HepG2 (cell line): ENCODE measurements at regions not wholly inside any gene's neighbourhood (a gene's known extent, or its start where the extent isn't known, plus 50 kb on each side); places are given as distances from the start of the nearest gene placed in this dataset.

Source experiments
- ATAC-seq: fragments of 200-7000 bp; cut with Tn5 transposase; 3 replicates; pipeline ENCODE4 v1.9.1; 2020; ENCODE audit warnings: mild to moderate bottlenecking, moderate library complexity
- BruUV-seq: library from RNA; stranded (reverse); fragments of 400-500 nt; replicated peaks from 2 replicates; lab custom pipeline; 2021; lab: Mats Ljungman, UMichigan
- CTCF ChIA-PET: fragments of 300-600 bp; formaldehyde crosslinking; extraction: SDS; loops from one replicate; lab custom pipeline; 2021; ENCODE audit warnings: low total read pairs, inconsistent platforms, low intra/inter-chr PET ratio; lab: Yijun Ruan, JAX
- POLR2A ChIA-PET: fragments of 350-600 bp; sonication (Branson Sonifier 250); formaldehyde crosslinking; loops from one replicate; lab custom pipeline; 2020; ENCODE audit warnings: antibody characterized with exemption, inconsistent platforms; lab: Yijun Ruan, JAX
- DNase-seq: peaks from one replicate; pipeline ENCODE4 v3.0.0-alpha.2; 2015; ENCODE audit warnings: low spot score
- FAIRE-seq: peaks from 3 replicates; lab custom pipeline; 2011; peaks lifted over from hg19 to GRCh38; lab: Jason Lieb, UNC
- H2AFZ ChIP-seq: one replicate; pipeline ENCODE4 v1.6.1; 2011; ENCODE audit warnings: low read length, inconsistent platforms
- H3K27ac ChIP-seq: fragments of 300-600 bp; 3 replicates; pipeline ENCODE4 v1.8.0; 2011; ENCODE audit warnings: mixed run types, mild to moderate bottlenecking, mixed read lengths, low read length, inconsistent platforms; ENCODE audit not compliant: insufficient read depth; ENCODE audit errors: extremely low read length
- H3K27me3 ChIP-seq, 2 experiments: fragments of 200-600 bp in 1 of 2; 2 replicates in 1 of 2; 3 replicates in 1 of 2; pipeline versions ENCODE4 v1.6.0 to v1.8.0; 2011; ENCODE audit warnings: low read length in 2 of 2, mild to moderate bottlenecking in 2 of 2, moderate library complexity in 2 of 2, inconsistent platforms in 1 of 2; ENCODE audit not compliant: insufficient read depth in 2 of 2, control insufficient read depth in 1 of 2
- H3K36me3 ChIP-seq, 2 experiments: fragments of 200-600 bp in 1 of 2; replicated peaks in 1 of 2; 2 replicates in 1 of 2; 3 replicates in 1 of 2; pipeline versions ENCODE4 v1.5.1 to v1.8.0; 2011; ENCODE audit warnings: low read length in 2 of 2, inconsistent platforms in 1 of 2; ENCODE audit not compliant: insufficient read depth in 2 of 2, control insufficient read depth in 1 of 2
- H3K4me1 ChIP-seq: 2 replicates; pipeline ENCODE4 v1.5.1; 2012; ENCODE audit warnings: low read length, inconsistent platforms; ENCODE audit not compliant: insufficient read depth
- H3K4me2 ChIP-seq: 2 replicates; pipeline ENCODE4 v1.6.0; 2011; ENCODE audit warnings: low read depth, low read length, inconsistent platforms
- H3K4me3 ChIP-seq, 3 experiments: fragments of 200-600 bp in 1 of 3; sonication (generic), shearing (Covaris generic) in 1 of 3; replicated peaks in 1 of 3; 2 replicates each; pipeline ENCODE4 v1.5.1; 2011 to 2016; ENCODE audit warnings: low read length in 3 of 3, inconsistent platforms in 2 of 3, low read depth in 2 of 3, mild to moderate bottlenecking in 2 of 3, control low read depth in 1 of 3, mixed read lengths in 1 of 3; ENCODE audit not compliant: insufficient read depth in 1 of 3
- H3K79me2 ChIP-seq: one replicate; pipeline ENCODE4 v1.6.1; 2011; ENCODE audit warnings: low read length, inconsistent platforms; ENCODE audit not compliant: insufficient read depth
- H3K9ac ChIP-seq: 2 replicates; pipeline ENCODE4 v1.6.0; 2011; ENCODE audit warnings: mild to moderate bottlenecking, low read depth, low read length, inconsistent platforms; ENCODE audit not compliant: insufficient read depth
- H3K9me3 ChIP-seq: 2 replicates; pipeline ENCODE4 v1.5.1; 2012; ENCODE audit warnings: mild to moderate bottlenecking, low read length
- H4K20me1 ChIP-seq: 2 replicates; pipeline ENCODE4 v1.6.0; 2011; ENCODE audit warnings: inconsistent platforms, mild to moderate bottlenecking, low read length, moderate library complexity; ENCODE audit not compliant: insufficient read depth
- KAT7 ChIP-seq: IDR thresholded peaks from 2 replicates; pipeline ENCODE4 v1.6.1; 2018; ENCODE audit warnings: borderline replicate concordance, missing compliant biosample characterization
- NFKBIZ ChIP-seq: IDR thresholded peaks from 2 replicates; pipeline ENCODE4 v1.6.1; 2018; ENCODE audit warnings: missing genetic modification reagents, missing compliant biosample characterization
- PAX8 ChIP-seq: sonication (generic); formaldehyde crosslinking; IDR thresholded peaks from 2 replicates; pipeline ENCODE4 v1.8.0; 2022; ENCODE audit warnings: mild to moderate bottlenecking, missing genetic modification reagents, borderline replicate concordance
- SMARCE1 ChIP-seq: fragments of 450-650 bp; IDR thresholded peaks from 2 replicates; pipeline ENCODE4 v1.6.1; 2017; ENCODE audit warnings: borderline replicate concordance
- SSRP1 ChIP-seq: IDR thresholded peaks from 2 replicates; pipeline ENCODE4 v1.6.1; 2016; ENCODE audit warnings: control low read depth
- STAG1 ChIP-seq: sonication (generic); formaldehyde crosslinking; IDR thresholded peaks from 2 replicates; pipeline ENCODE4 v1.4.0; 2020; ENCODE audit warnings: missing genetic modification reagents
- ZNF10 ChIP-seq: sonication (generic); formaldehyde crosslinking; IDR thresholded peaks from 2 replicates; pipeline ENCODE4 v1.4.0; 2020; ENCODE audit warnings: mild to moderate bottlenecking, low read depth, missing genetic modification reagents, borderline replicate concordance
- ZNF160 ChIP-seq: sonication (generic); formaldehyde crosslinking; IDR thresholded peaks from 2 replicates; pipeline ENCODE4 v1.8.0; 2022; ENCODE audit warnings: mild to moderate bottlenecking, inconsistent platforms, missing genetic modification reagents
- ZNF558 ChIP-seq: sonication (generic); formaldehyde crosslinking; IDR thresholded peaks from 2 replicates; pipeline ENCODE4 v1.9.0; 2022; ENCODE audit warnings: mild to moderate bottlenecking, missing genetic modification reagents, borderline replicate concordance
- WGBS: methylation state at CpG from one replicate; pipeline ENCODE4 v1.1.6; 2017; ENCODE audit warnings: low lambda C conversion rate; 5-methylcytosine and 5-hydroxymethylcytosine counted together
- in situ Hi-C: cut with HindIII; loops from 2 replicates; pipeline ENCODE4 v1.10.0; 2017; ENCODE audit warnings: low pct_unique_long_range_greater_than_20kb; ENCODE audit not compliant: extremely low pct_ligation_motif_present
- intact Hi-C: fragments of 100-400 bp; cut with micrococcal nuclease; formaldehyde crosslinking; loops from one replicate; pipeline ENCODE4 v1.10.0; 2022; ENCODE audit not compliant: unreplicated experiment
- TF ChIP-seq, protein P1 (sequence below): sonication (generic); formaldehyde crosslinking; IDR thresholded peaks from 2 replicates; pipeline ENCODE4 v1.5.0; 2020; ENCODE audit warnings: mild to moderate bottlenecking, missing genetic modification reagents
- TF ChIP-seq, protein P2 (sequence below): sonication (generic); formaldehyde crosslinking; IDR thresholded peaks from 2 replicates; pipeline ENCODE4 v1.5.0; 2020; ENCODE audit warnings: mild to moderate bottlenecking, missing genetic modification reagents, moderate library complexity
- TF ChIP-seq, protein P3 (sequence below): sonication (generic); formaldehyde crosslinking; IDR thresholded peaks from 2 replicates; pipeline ENCODE4 v1.4.0; 2020; ENCODE audit warnings: missing genetic modification reagents

DNA sequence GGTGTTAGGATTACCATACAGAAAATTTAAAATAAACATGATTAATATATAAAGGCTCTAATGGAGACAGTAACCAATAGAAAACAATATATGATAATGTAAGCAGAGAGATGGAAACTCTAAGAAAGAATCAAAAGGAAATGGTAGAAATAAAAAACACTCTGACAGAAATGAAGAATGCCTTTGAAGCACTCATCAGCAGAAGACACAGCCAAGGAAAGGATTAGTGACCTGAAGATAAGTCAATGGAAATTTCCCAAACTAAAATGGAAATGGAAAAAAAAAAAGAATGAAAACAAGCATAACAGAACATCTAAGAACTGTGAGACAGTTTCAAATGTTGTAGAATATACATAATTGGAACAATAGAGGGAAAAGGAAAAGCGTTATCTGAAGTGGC is 302.6 kb downstream of the DRD1 start:
- H3K27me3 ChIP-seq, result no peaks in the 10 kb centered on the region
- H3K9me3 ChIP-seq, result no peaks in the 10 kb centered on the region
- POLR2A ChIA-PET, result no interaction called here
- H3K4me3 ChIP-seq, result no peak overlapping the region
- H3K4me2 ChIP-seq, result no peak overlapping the region
- no peaks in the 10 kb centered on the region for H3K79me2 ChIP-seq
- H3K36me3 ChIP-seq, result no peaks in the 10 kb centered on the region
- no TSS peak for BruUV-seq
- CTCF ChIA-PET, result no interaction called here
- H3K9ac ChIP-seq, result no peak overlapping the region
- intact Hi-C loops (no loop called here), in situ Hi-C loops (no loop called here)
- H3K27ac ChIP-seq, result no peak overlapping the region
- no peaks in the 10 kb centered on the region for H4K20me1 ChIP-seq
- FAIRE-seq, result no peak
- no peak for DNase-seq
- WGBS, result 9% methylated on average over 1 of the region's 1 CpG
- ATAC-seq, result no peak
- no peaks in the 10 kb centered on the region for H3K4me1 ChIP-seq
- TF ChIP-seq ZNF160, result peak; percentile 90
- TF ChIP-seq ZNF10 (CRISPR knock-in tag), result no peak
- no peak for TF ChIP-seq KAT7
- TF ChIP-seq, protein P1, sequence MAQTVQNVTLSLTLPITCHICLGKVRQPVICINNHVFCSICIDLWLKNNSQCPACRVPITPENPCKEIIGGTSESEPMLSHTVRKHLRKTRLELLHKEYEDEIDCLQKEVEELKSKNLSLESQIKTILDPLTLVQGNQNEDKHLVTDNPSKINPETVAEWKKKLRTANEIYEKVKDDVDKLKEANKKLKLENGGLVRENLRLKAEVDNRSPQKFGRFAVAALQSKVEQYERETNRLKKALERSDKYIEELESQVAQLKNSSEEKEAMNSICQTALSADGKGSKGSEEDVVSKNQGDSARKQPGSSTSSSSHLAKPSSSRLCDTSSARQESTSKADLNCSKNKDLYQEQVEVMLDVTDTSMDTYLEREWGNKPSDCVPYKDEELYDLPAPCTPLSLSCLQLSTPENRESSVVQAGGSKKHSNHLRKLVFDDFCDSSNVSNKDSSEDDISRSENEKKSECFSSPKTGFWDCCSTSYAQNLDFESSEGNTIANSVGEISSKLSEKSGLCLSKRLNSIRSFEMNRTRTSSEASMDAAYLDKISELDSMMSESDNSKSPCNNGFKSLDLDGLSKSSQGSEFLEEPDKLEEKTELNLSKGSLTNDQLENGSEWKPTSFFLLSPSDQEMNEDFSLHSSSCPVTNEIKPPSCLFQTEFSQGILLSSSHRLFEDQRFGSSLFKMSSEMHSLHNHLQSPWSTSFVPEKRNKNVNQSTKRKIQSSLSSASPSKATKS, result no peak
- H2AFZ ChIP-seq, result no peak overlapping the region

DNA sequence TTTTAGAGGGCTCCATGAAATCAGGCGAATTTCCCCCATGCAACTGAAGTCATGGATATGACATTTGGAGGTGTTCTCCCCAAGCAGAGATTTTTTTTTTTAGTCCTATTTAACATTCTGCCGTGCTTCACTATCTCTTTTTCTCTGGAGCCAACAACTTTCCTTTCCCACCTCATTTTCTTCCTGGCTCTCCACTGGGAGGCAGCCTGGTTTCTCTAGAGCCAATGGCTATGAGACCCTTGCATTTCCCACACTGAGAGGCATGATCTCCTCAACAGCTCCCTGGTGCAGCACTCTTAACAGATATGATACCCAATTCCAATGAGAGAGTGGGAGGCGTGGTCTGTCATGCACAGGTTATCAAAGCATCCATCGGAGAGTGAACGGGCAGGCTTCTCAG is 310.8 kb downstream of the DRD1 start:
- Histone ChIP-seq H3K27me3 (no peaks in the 10 kb centered on the region; a peak in 2 of 5 replicates), H3K4me1 (no peaks in the 10 kb centered on the region), H2AFZ (no peak overlapping the region), H3K4me3 (no peak overlapping the region), H3K9me3 (no peaks in the 10 kb centered on the region), H3K36me3 (no peaks in the 10 kb centered on the region), H3K27ac (no peak overlapping the region), H4K20me1 (no peaks in the 10 kb centered on the region), H3K4me2 (no peak overlapping the region), H3K79me2 (no peaks in the 10 kb centered on the region), H3K9ac (no peak overlapping the region)
- intact Hi-C loops (no loop called here), in situ Hi-C loops (no loop called here)
- TF ChIP-seq, protein P2, sequence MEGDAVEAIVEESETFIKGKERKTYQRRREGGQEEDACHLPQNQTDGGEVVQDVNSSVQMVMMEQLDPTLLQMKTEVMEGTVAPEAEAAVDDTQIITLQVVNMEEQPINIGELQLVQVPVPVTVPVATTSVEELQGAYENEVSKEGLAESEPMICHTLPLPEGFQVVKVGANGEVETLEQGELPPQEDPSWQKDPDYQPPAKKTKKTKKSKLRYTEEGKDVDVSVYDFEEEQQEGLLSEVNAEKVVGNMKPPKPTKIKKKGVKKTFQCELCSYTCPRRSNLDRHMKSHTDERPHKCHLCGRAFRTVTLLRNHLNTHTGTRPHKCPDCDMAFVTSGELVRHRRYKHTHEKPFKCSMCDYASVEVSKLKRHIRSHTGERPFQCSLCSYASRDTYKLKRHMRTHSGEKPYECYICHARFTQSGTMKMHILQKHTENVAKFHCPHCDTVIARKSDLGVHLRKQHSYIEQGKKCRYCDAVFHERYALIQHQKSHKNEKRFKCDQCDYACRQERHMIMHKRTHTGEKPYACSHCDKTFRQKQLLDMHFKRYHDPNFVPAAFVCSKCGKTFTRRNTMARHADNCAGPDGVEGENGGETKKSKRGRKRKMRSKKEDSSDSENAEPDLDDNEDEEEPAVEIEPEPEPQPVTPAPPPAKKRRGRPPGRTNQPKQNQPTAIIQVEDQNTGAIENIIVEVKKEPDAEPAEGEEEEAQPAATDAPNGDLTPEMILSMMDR (CRISPR knock-in tag), result 0 out of 2 replicates have a peak, but pooled peaks have one; percentile 3
- no peak for TF ChIP-seq NFKBIZ (CRISPR knock-in tag)
- no peak for TF ChIP-seq ZNF558 (CRISPR knock-in tag)
- TF ChIP-seq PAX8, result no peak
- peak; percentile 31; the same call in 1 of the 2 replicates for TF ChIP-seq STAG1 (CRISPR knock-in tag)
- TF ChIP-seq SSRP1 (CRISPR knock-in tag), result no peak
- TF ChIP-seq SMARCE1, result no peak
- TF ChIP-seq, protein P3, sequence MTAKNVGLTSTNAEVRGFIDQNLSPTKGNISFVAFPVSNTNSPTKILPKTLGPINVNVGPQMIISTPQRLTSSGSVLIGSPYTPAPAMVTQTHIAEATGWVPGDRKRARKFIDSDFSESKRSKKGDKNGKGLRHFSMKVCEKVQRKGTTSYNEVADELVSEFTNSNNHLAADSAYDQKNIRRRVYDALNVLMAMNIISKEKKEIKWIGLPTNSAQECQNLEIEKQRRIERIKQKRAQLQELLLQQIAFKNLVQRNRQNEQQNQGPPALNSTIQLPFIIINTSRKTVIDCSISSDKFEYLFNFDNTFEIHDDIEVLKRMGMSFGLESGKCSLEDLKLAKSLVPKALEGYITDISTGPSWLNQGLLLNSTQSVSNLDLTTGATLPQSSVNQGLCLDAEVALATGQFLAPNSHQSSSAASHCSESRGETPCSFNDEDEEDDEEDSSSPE (CRISPR knock-in tag), result no peak
- CTCF ChIA-PET, result no interaction called here
- FAIRE-seq (no peak), DNase-seq (no peak), ATAC-seq (no peak)
- 0% methylated on average over 5 of the region's 5 CpGs for WGBS
- BruUV-seq, result no TSS peak
- POLR2A ChIA-PET, result no interaction called here
